ENCODE measurements at regions not wholly inside any gene's neighbourhood (a gene's known extent, or its start where the extent isn't known, plus 50 kb on each side); places are given as distances from the start of the nearest gene placed in this dataset.

GRCh38 chr1:147812799-147813198, 52.4 kb upstream of the GJA5 start:
- no peak for TF ChIP-seq ZNF416 (tag by site-specific recombination; IDR thresholded peaks at IDR 0.05)
- TF ChIP-seq PRDM10 (tag by site-specific recombination; IDR thresholded peaks at IDR 0.05), result no peak
- no peak for TF ChIP-seq ZNF274 (IDR thresholded peaks at IDR 0.05; ENCODE audit: low read length)
- TF ChIP-seq ZNF274 (tag by site-specific recombination; IDR thresholded peaks at IDR 0.05; ENCODE audit: borderline replicate concordance), result no peak
- TF ChIP-seq SP2 (tag by site-specific recombination; IDR thresholded peaks at IDR 0.05), result no peak
- no peak for TF ChIP-seq AEBP2 (tag by site-specific recombination; IDR thresholded peaks at IDR 0.05; ENCODE audit: borderline replicate concordance)
